ENCODE measurements at regions not wholly inside any gene's neighbourhood (a gene's known extent, or its start where the extent isn't known, plus 50 kb on each side); places are given as distances from the start of the nearest gene placed in this dataset.

GRCh38 chr5:3047212-3047774 lies 295.8 kb upstream of the IRX2 start:
- ChIA-PET CTCF (no interaction called here), POLR2A (no interaction called here)
- intact Hi-C loops (cut with micrococcal nuclease) = no loop called here
- TF ChIP-seq CTCF (IDR thresholded peaks at IDR 0.05) = no peak
- H3K9me3 Mint-ChIP-seq = peaks cover 5% of the 10 kb centered on the region
- H3K36me3 Mint-ChIP-seq (ENCODE audit: low read depth) = no peaks in the 10 kb centered on the region
- H3K4me3 Mint-ChIP-seq = no peak overlapping the region
- ATAC-seq (ENCODE audit: low read depth) = no peak
- DNase-seq = no peak
- H3K27ac Mint-ChIP-seq = no peak overlapping the region
- H3K4me1 Mint-ChIP-seq = no peaks in the 10 kb centered on the region
- no peaks in the 10 kb centered on the region for H3K27me3 Mint-ChIP-seq

- no peaks in the 10 kb centered on the region for H3K4me1 Mint-ChIP-seq
- H3K27ac Mint-ChIP-seq = no peak overlapping the region
- intact Hi-C loops (cut with micrococcal nuclease) = no loop called here
These were observed 292.1 kb upstream of the IRX2 start for GRCh38 chr5:3043600-3043999.

GRCh38 chr5:3041001-3041400 lies 289.5 kb upstream of the IRX2 start:
- Mint-ChIP-seq H3K4me1 (no peaks in the 10 kb centered on the region), H3K36me3 (ENCODE audit: low read depth) (no peaks in the 10 kb centered on the region), H3K4me3 (no peak overlapping the region), H3K27me3 (no peaks in the 10 kb centered on the region), H3K27ac (no peak overlapping the region), H3K9me3 (peaks cover 4% of the 10 kb centered on the region)
- intact Hi-C loops (cut with micrococcal nuclease) = no loop called here
- ChIA-PET POLR2A (no interaction called here), CTCF (no interaction called here)
- DNase-seq (no peak), ATAC-seq (ENCODE audit: low read depth) (no peak)
- no peak for TF ChIP-seq CTCF (IDR thresholded peaks at IDR 0.05)

More at GRCh38 chr5:3043600-3043999, 292.1 kb upstream of the IRX2 start:
- no peaks in the 10 kb centered on the region for H3K27me3 Mint-ChIP-seq
- H3K4me3 Mint-ChIP-seq = no peak overlapping the region
- H3K36me3 Mint-ChIP-seq (ENCODE audit: low read depth) = no peaks in the 10 kb centered on the region
- peaks cover 2% of the 10 kb centered on the region for H3K9me3 Mint-ChIP-seq
- POLR2A ChIA-PET = no interaction called here
- TF ChIP-seq CTCF (IDR thresholded peaks at IDR 0.05) = no peak
- ATAC-seq (ENCODE audit: low read depth) = no peak
- CTCF ChIA-PET = no interaction called here
- DNase-seq = no peak

- no peaks in the 10 kb centered on the region for H3K36me3 Mint-ChIP-seq (ENCODE audit: low read depth)
- H3K27ac Mint-ChIP-seq = no peak overlapping the region
- no peak for ATAC-seq (ENCODE audit: low read depth)
- no peak overlapping the region for H3K4me3 Mint-ChIP-seq
- H3K4me1 Mint-ChIP-seq = no peaks in the 10 kb centered on the region
- intact Hi-C loops (cut with micrococcal nuclease) = no loop called here
- H3K27me3 Mint-ChIP-seq = no peaks in the 10 kb centered on the region
- TF ChIP-seq CTCF (IDR thresholded peaks at IDR 0.05) = no peak
- CTCF ChIA-PET = no interaction called here
- POLR2A ChIA-PET = no interaction called here
- DNase-seq = no peak
- H3K9me3 Mint-ChIP-seq = peaks cover 2% of the 10 kb centered on the region
These were observed 284.7 kb upstream of the IRX2 start for GRCh38 chr5:3036041-3036788.

GRCh38 chr5:3035452-3035851 lies 284.0 kb upstream of the IRX2 start:
- Mint-ChIP-seq H3K9me3 (peaks cover 2% of the 10 kb centered on the region), H3K4me1 (no peaks in the 10 kb centered on the region), H3K4me3 (no peak overlapping the region), H3K27ac (no peak overlapping the region), H3K27me3 (no peaks in the 10 kb centered on the region), H3K36me3 (ENCODE audit: low read depth) (no peaks in the 10 kb centered on the region)
- intact Hi-C loops (cut with micrococcal nuclease) = no loop called here
- TF ChIP-seq CTCF (IDR thresholded peaks at IDR 0.05) = no peak
- CTCF ChIA-PET = no interaction called here
- DNase-seq (no peak), ATAC-seq (ENCODE audit: low read depth) (no peak)
- POLR2A ChIA-PET = no interaction called here

Data from activated B cell treated with CpG ODN at 0.5 μM for 24 hours (primary cell).